ENCODE measurements at regions not wholly inside any gene's neighbourhood (a gene's known extent, or its start where the extent isn't known, plus 50 kb on each side); places are given as distances from the start of the nearest gene placed in this dataset.
A peak's percentile ranks its signal among the peaks of the same experiment; 100 is the strongest.

DNA sequence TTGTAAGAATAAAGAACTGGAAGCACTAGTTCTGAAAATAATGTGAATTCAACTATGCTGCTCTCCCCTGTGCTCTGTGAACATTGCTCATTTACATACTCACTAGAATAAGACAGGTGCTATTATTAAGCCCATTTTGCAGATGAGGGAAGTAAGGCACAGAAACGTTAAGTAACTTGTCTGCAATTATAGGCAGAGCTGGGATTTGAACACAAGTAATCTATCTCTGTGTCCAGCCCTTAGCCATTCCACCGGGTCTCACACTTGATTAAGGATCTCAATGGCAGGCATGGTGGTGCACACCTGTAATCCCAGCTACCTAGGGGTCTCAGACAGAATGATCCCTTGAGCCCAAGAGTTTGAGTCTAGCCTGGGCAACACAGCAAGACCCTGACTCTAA is 357.7 kb downstream of the CD83 start:
- ChIA-PET CTCF (no interaction called here), POLR2A (no interaction called here)
- H3K4me3 Mint-ChIP-seq (ENCODE audit: unreplicated experiment), result no peak overlapping the region
- Histone ChIP-seq H3K36me3 (ENCODE audit: control insufficient read depth, insufficient read depth, low read length) (no peaks in the 10 kb centered on the region), H3K4me1 (peaks cover 15% of the 10 kb centered on the region; the same call in 1 of the 2 replicates), H3K27me3 (replicated peaks; ENCODE audit: control insufficient read depth, insufficient read depth, low read length) (no peaks in the 10 kb centered on the region), H3K4me3 (ENCODE audit: low read depth, low read length) (no peak overlapping the region), H3K9me3 (no peaks in the 10 kb centered on the region; the same call in none of the 2 replicates)
- TF ChIP-seq, protein P1, sequence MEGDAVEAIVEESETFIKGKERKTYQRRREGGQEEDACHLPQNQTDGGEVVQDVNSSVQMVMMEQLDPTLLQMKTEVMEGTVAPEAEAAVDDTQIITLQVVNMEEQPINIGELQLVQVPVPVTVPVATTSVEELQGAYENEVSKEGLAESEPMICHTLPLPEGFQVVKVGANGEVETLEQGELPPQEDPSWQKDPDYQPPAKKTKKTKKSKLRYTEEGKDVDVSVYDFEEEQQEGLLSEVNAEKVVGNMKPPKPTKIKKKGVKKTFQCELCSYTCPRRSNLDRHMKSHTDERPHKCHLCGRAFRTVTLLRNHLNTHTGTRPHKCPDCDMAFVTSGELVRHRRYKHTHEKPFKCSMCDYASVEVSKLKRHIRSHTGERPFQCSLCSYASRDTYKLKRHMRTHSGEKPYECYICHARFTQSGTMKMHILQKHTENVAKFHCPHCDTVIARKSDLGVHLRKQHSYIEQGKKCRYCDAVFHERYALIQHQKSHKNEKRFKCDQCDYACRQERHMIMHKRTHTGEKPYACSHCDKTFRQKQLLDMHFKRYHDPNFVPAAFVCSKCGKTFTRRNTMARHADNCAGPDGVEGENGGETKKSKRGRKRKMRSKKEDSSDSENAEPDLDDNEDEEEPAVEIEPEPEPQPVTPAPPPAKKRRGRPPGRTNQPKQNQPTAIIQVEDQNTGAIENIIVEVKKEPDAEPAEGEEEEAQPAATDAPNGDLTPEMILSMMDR (IDR thresholded peaks at IDR 0.05; ENCODE audit: insufficient read depth in 1 of 2, low read depth in 1 of 2, low read length in 1 of 2, severe bottlenecking in 1 of 2, unreplicated experiment in 1 of 2), result no peak
- intact Hi-C loops (cut with micrococcal nuclease; ENCODE audit: unreplicated experiment), result no loop called here
- H3K9me3 Mint-ChIP-seq (ENCODE audit: unreplicated experiment), result no peaks in the 10 kb centered on the region
- BruUV-seq (replicated peaks), result no TSS peak
- no peaks in the 10 kb centered on the region for H3K4me1 Mint-ChIP-seq (ENCODE audit: low read depth, unreplicated experiment)
- no peak overlapping the region for H3K27ac Mint-ChIP-seq (ENCODE audit: unreplicated experiment)
- DNase-seq, result no peak
- H3K36me3 Mint-ChIP-seq (ENCODE audit: insufficient read depth, unreplicated experiment), result no peaks in the 10 kb centered on the region
- H3K27me3 Mint-ChIP-seq (ENCODE audit: insufficient read depth, unreplicated experiment), result no peaks in the 10 kb centered on the region

DNA sequence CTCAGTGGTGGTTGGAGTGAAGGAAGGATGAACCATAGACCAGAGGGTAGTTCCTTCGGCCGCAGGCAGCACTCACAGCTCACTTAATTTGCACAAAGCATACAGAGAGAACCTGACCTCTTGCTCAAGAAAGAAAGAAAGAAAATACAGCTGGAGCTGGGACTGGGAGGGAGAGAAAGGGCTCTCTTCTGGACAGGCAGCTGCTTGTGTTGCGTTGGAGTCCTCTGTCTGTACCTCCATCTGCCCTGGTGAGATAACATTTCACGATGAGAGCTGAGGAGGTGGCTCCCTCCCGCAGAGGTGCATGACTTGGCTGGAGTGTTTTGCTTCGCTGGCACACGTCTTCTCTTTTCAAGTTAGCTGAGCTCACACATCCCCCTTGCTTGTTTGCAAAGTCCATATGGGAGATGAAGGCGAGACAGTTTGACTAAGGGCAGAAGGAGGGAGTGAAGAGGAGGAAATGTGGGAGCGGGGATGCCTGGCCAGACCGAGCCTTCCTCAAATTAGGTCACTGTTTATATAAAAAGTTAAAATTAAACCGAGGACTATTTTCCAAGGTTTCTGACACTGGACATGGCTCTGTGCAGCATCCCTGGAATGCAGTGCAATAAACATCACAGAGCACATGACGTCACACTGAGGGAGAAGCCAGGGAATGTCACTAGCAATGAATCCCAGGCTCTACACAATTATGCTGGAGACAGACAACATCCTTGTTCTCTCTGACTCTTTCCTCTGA is 359.4 kb downstream of the CD83 start:
- POLR2A ChIA-PET, result no interaction called here
- Histone ChIP-seq H3K4me3 (ENCODE audit: low read depth, low read length) (no peak overlapping the region), H3K36me3 (ENCODE audit: control insufficient read depth, insufficient read depth, low read length) (no peaks in the 10 kb centered on the region), H3K9me3 (no peaks in the 10 kb centered on the region; the same call in 1 of the 2 replicates), H3K27me3 (replicated peaks; ENCODE audit: control insufficient read depth, insufficient read depth, low read length) (no peaks in the 10 kb centered on the region), H3K4me1 (peaks cover 15% of the 10 kb centered on the region; the same call in 1 of the 2 replicates)
- no TSS peak for BruUV-seq (replicated peaks)
- TF ChIP-seq, protein P1 (IDR thresholded peaks at IDR 0.05; ENCODE audit: insufficient read depth in 1 of 2, low read depth in 1 of 2, low read length in 1 of 2, severe bottlenecking in 1 of 2, unreplicated experiment in 1 of 2), result no peak
- DNase-seq, result peak; percentile 48 to 60
- Mint-ChIP-seq H3K27me3 (ENCODE audit: insufficient read depth, unreplicated experiment) (peaks cover 2% of the 10 kb centered on the region), H3K27ac (ENCODE audit: unreplicated experiment) (no peak overlapping the region), H3K4me3 (ENCODE audit: unreplicated experiment) (no peak overlapping the region), H3K9me3 (ENCODE audit: unreplicated experiment) (peaks cover 9% of the 10 kb centered on the region), H3K4me1 (ENCODE audit: low read depth, unreplicated experiment) (no peaks in the 10 kb centered on the region), H3K36me3 (ENCODE audit: insufficient read depth, unreplicated experiment) (no peaks in the 10 kb centered on the region)
- CTCF ChIA-PET, result no interaction called here
- intact Hi-C loops (cut with micrococcal nuclease; ENCODE audit: unreplicated experiment), result no loop called here

DNA sequence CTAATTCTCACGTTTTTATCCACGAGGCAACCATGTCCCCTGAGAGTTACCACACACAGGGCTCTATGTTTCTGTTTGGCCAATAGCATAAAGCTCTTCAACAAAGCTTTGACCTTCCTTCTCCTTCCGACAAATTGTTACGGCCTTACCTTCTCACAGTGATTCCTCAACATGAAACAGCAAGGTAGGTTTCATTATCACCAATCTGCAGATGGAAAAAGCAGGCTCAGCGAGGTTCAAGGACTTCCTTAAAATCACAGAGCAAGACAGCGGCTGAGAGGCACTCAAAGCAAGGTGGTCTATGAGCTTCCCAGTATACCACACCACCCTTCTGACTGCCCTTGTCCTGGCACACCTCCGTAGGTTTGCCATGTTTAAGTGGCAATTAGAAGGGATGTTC is 360.0 kb downstream of the CD83 start:
- H3K4me1 Mint-ChIP-seq (ENCODE audit: low read depth, unreplicated experiment), result no peaks in the 10 kb centered on the region
- no peak overlapping the region for H3K4me3 ChIP-seq (ENCODE audit: low read depth, low read length)
- H3K36me3 ChIP-seq (ENCODE audit: control insufficient read depth, insufficient read depth, low read length), result no peaks in the 10 kb centered on the region
- peaks cover 9% of the 10 kb centered on the region for H3K9me3 Mint-ChIP-seq (ENCODE audit: unreplicated experiment)
- no peak overlapping the region for H3K4me3 Mint-ChIP-seq (ENCODE audit: unreplicated experiment)
- no peaks in the 10 kb centered on the region for H3K27me3 ChIP-seq (replicated peaks; ENCODE audit: control insufficient read depth, insufficient read depth, low read length)
- ChIA-PET POLR2A (no interaction called here), CTCF (no interaction called here)
- H3K36me3 Mint-ChIP-seq (ENCODE audit: insufficient read depth, unreplicated experiment), result no peaks in the 10 kb centered on the region
- no peak for DNase-seq
- H3K27ac Mint-ChIP-seq (ENCODE audit: unreplicated experiment), result no peak overlapping the region
- peaks cover 15% of the 10 kb centered on the region; the same call in 1 of the 2 replicates for H3K4me1 ChIP-seq
- H3K9me3 ChIP-seq, result no peaks in the 10 kb centered on the region; the same call in 1 of the 2 replicates
- H3K27me3 Mint-ChIP-seq (ENCODE audit: insufficient read depth, unreplicated experiment), result peaks cover 2% of the 10 kb centered on the region
- intact Hi-C loops (cut with micrococcal nuclease; ENCODE audit: unreplicated experiment), result no loop called here
- BruUV-seq (replicated peaks), result TSS peak; percentile 19
- TF ChIP-seq, protein P1 (IDR thresholded peaks at IDR 0.05; ENCODE audit: insufficient read depth in 1 of 2, low read depth in 1 of 2, low read length in 1 of 2, severe bottlenecking in 1 of 2, unreplicated experiment in 1 of 2), result no peak

All from Caco-2 (cell line).